Heart left ventricle (tissue), 13 donors: ENCODE measurements at regions not wholly inside any gene's neighbourhood (a gene's known extent, or its start where the extent isn't known, plus 50 kb on each side); places are given as distances from the start of the nearest gene placed in this dataset.

Experiments used
- POLR2A ChIP-seq, 2 donors: fragments of 450-650 bp; IDR thresholded peaks; one replicate each; pipeline ENCODE4 v1.6.1; 2017; ENCODE audit warnings: antibody characterized with exemption in 2 of 2, mild to moderate bottlenecking in 2 of 2, moderate library complexity in 2 of 2
- TF ChIP-seq, protein P1 (sequence below), 12 donors: fragments of 200-600 bp; sonication (generic) in 4 of 12; IDR thresholded peaks; one replicate each; pipeline versions ENCODE4 v1.5.0 to v1.8.0; 2018 to 2022; ENCODE audit warnings: antibody characterized with exemption in 12 of 12, mild to moderate bottlenecking in 5 of 12
- donor health status: ischemic (EF 13 %, LVEDD 7.1; RV severe dilation, severe dysfunction).
- donor health status: DM: no; HTN: yes; CAD: no.
- donor health status: DM: no; HTN: no; CAD: no.
- donor health status: ischemic (EF 25% LVEDD 6.9; RV normal size, moderate dysfunction).
- donor health status: ischemic (EF 25% LVEDD 5.7; RV mildly dilated, moderate dysfunction).
- donor health status: ischemic (EF 35%, LVEDD 5.7; RV mildly dilated, moderate dysfunction).
- donor health status: nonischemic (EF 11% LVEDD 7.7; RV severe dilation, severe dysfunction).
- donor health status: DM: yes; HTN: yes; CAD: no.
- donor health status: PGD.
- donor health status: ischemic (EF 29% LVEDD 5.4; RV normal size, mild dysfunction).
- donor health status: nonischemic (EF 23%, LVEDD 6.1; RV moderate dilation, normal function).

DNA sequence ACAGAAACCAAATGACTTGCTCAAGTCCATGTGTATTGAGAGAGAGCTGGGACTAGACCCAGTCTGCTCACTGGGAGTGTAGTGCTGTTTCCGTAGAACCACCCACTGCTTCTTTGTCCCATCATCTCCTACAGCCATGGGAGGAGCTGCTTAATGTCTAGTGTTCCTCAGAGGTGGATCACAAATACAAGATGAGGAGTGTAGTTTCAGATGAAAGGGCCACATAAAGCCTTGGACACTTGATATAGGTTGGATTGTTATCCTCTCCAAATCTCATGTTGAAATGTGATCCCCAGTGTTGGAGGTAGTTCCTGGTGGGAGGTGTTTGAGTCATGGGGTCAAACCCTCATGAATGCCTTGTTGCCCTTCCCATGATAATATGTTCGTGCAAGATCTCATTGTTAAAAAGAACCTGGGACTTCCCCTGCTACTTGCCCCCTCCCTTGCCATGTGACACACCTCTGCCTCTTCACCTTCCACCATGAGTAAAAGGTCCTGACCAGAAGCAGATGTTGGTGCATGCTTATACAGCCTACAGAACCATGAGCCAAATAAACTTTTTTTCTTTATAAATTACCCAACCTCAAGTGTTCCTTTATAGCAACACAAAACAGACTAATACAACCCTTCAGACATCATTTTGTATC is 127.5 kb upstream of the DNAH14 start:
- TF ChIP-seq, protein P1, sequence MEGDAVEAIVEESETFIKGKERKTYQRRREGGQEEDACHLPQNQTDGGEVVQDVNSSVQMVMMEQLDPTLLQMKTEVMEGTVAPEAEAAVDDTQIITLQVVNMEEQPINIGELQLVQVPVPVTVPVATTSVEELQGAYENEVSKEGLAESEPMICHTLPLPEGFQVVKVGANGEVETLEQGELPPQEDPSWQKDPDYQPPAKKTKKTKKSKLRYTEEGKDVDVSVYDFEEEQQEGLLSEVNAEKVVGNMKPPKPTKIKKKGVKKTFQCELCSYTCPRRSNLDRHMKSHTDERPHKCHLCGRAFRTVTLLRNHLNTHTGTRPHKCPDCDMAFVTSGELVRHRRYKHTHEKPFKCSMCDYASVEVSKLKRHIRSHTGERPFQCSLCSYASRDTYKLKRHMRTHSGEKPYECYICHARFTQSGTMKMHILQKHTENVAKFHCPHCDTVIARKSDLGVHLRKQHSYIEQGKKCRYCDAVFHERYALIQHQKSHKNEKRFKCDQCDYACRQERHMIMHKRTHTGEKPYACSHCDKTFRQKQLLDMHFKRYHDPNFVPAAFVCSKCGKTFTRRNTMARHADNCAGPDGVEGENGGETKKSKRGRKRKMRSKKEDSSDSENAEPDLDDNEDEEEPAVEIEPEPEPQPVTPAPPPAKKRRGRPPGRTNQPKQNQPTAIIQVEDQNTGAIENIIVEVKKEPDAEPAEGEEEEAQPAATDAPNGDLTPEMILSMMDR (IDR thresholded peaks at IDR 0.05), result no peak
- no peak for TF ChIP-seq POLR2A (IDR thresholded peaks at IDR 0.05)
